Breast epithelium (tissue), 3 donors: ENCODE measurements at regions not wholly inside any gene's neighbourhood (a gene's known extent, or its start where the extent isn't known, plus 50 kb on each side); places are given as distances from the start of the nearest gene placed in this dataset.

Source experiments
- POLR2AphosphoS5 ChIP-seq, 3 donors: sonication (generic); formaldehyde crosslinking; IDR thresholded peaks; one replicate each; pipeline ENCODE4 v1.6.1; 2017; ENCODE audit warnings: antibody characterized with exemption in 3 of 3
- TF ChIP-seq, protein P1 (sequence below), 3 donors: fragments of 450-650 bp; IDR thresholded peaks; one replicate each; pipeline ENCODE4 v1.5.1; 2016 to 2017; ENCODE audit warnings: antibody characterized with exemption in 3 of 3, mild to moderate bottlenecking in 3 of 3, moderate library complexity in 3 of 3

DNA sequence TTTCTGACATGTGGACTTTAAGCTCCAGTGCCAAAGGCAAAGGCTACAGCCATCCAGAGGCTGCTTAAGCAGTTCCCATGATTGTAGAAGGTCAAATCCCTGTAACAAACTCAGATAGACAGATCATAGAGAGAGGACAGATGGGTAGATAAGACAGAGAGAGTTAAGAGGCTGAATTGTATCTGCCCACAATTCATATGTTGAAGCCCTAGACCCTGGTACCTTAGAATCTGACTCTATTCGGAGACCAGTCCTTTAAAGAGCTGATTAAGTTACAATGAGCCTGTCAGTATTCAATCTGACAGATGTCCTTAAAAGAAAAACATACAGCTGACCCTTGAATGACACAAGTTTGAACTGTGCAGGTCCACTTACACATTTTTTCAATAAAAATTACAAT lies 115.2 kb downstream of the RAP2A start:
- no peak for TF ChIP-seq POLR2AphosphoS5 (IDR thresholded peaks at IDR 0.05)
- TF ChIP-seq, protein P1, sequence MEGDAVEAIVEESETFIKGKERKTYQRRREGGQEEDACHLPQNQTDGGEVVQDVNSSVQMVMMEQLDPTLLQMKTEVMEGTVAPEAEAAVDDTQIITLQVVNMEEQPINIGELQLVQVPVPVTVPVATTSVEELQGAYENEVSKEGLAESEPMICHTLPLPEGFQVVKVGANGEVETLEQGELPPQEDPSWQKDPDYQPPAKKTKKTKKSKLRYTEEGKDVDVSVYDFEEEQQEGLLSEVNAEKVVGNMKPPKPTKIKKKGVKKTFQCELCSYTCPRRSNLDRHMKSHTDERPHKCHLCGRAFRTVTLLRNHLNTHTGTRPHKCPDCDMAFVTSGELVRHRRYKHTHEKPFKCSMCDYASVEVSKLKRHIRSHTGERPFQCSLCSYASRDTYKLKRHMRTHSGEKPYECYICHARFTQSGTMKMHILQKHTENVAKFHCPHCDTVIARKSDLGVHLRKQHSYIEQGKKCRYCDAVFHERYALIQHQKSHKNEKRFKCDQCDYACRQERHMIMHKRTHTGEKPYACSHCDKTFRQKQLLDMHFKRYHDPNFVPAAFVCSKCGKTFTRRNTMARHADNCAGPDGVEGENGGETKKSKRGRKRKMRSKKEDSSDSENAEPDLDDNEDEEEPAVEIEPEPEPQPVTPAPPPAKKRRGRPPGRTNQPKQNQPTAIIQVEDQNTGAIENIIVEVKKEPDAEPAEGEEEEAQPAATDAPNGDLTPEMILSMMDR (IDR thresholded peaks at IDR 0.05) = no peak
